GM19023 (cell line): ENCODE measurements at regions not wholly inside any gene's neighbourhood (a gene's known extent, or its start where the extent isn't known, plus 50 kb on each side); places are given as distances from the start of the nearest gene placed in this dataset.

Experiments used
- ATAC-seq: cut with Tn5 transposase; IDR thresholded peaks from one replicate; pipeline ENCODE4 v1.9.1; 2021; ENCODE audit warnings: mild to moderate bottlenecking, moderate library complexity; ENCODE audit not compliant: unreplicated experiment

DNA sequence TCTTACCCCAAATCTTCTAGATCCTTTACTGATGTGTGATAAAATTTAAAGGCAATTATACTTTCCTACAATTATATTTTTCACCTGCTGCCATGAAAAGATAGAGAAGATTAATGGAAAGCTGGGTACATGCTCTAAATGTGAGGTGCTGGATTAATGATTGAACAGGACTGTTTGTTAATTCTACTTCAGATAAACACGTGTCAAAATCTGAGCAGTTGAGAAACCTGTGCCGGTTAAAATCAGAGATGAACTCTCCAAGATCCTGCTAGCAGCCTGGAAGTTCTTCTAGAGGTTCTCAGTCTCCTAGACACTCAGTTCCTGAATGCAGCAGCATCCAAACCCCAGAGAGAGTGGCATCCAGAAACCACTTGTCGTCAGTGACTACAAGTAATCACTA lies 69.2 kb downstream of the INHBA start:
- ATAC-seq: no peak

GRCh38 chr7:41630741-41631140 lies 72.1 kb downstream of the INHBA start:
- peak; percentile 90 for ATAC-seq

DNA sequence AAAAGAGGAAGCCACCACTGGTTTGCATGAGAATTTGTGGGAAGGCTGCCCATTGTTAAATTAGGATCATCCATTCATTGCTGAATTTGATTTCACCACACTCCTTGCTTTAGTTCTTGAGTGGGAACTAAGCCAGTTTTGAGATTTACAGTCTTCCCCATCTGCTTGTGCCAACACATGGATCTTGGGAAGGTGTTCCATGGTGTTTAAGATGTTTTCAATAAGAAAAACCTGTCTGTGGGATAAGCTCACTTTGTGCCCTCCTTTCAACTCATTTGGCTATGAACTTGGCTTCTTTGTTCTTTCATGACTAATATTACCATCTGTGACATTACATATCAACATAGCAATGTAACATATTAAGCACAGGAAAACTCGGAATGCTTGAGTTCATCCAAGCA lies 73.2 kb downstream of the INHBA start:
- no peak for ATAC-seq

GRCh38 chr7:41628901-41629300 lies 74.0 kb downstream of the INHBA start:
- no peak for ATAC-seq

GRCh38 chr7:41627645-41628298 lies 75.1 kb downstream of the INHBA start:
- no peak for ATAC-seq

DNA sequence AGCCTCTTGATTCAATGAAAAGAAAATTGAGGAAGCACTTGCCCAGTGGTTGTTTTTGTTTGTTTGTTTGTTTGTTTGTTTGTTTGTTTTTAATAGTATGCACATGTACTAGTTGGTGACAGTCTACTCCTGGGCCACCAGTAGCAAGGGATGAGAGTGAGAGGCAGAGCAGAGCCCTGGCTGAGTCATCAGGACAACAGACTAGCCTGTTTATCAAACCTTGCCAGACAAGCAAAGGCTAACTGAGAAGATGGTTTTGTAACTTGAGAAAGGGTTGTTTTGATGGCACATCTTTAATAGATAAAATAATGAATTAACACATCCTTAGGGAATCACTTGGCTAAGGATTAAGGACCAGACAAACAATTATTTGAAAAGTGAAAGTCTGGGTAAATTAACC lies 78.1 kb downstream of the INHBA start:
- no peak for ATAC-seq

DNA sequence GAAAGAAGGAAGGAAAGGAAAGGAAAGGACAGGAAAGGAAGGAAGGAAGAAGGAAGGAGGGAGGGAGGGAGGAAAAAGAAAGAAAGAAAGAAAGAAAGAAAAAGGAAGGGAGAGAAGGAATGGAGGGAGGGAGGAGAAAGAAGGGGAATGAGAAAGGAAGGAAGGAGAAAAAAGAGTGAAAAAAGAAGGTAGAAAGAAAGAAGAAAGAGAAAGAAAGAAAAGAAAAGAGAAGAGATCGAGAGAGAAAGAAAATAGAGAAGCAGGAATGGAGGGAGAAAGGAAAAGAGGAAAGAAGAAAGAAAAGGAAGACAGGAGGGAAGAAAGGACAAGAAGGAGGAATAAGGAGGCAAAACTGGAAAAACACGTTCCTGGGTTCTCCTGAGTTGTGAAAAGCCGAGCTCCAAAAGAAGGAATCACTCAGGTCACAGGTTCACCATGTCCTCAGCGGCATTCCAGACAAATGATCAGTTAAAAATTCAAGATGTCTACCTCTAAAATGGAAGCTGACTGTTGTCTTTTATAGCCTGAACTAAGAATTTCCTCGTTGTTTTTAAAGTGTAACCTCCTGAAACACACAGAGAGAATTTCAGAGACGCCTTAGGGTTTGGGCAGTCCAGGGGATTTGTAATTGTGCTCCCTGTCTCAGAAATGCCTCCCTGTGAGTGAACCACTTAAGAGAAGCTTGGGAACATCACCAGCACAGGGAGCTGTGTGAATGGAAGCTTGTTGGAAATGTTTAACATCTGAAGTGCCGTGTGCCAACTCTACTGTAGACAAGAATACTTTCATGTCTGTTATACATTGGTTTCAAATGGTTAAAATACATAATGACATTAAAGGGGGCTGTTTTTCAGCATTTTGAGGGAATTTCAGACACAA lies 80.7 kb downstream of the INHBA start:
- no peak for ATAC-seq

GRCh38 chr7:41617987-41618386 lies 84.9 kb downstream of the INHBA start:
- no peak for ATAC-seq

DNA sequence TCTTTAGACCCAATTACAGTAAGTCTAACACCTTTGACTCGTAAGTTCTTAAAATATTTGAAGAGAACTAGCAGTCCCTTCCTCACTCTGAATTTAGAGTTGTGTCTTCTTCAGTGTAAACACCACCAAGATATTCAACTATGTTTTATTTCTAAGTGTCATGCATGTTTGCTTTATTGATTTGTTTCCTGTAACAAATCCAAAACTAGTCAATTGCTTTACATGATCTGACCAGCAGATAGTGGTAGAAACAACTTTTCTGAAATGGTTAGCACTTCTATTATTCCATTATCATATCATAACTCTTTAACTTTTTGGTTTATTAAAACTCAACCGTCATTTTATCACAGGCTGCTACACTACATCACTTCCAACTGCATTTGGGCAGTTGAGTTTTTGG lies 90.1 kb downstream of the INHBA start:
- no peak for ATAC-seq

- no peak for ATAC-seq
Observed at GRCh38 chr7:41612386-41612785, 90.5 kb downstream of the INHBA start.

DNA sequence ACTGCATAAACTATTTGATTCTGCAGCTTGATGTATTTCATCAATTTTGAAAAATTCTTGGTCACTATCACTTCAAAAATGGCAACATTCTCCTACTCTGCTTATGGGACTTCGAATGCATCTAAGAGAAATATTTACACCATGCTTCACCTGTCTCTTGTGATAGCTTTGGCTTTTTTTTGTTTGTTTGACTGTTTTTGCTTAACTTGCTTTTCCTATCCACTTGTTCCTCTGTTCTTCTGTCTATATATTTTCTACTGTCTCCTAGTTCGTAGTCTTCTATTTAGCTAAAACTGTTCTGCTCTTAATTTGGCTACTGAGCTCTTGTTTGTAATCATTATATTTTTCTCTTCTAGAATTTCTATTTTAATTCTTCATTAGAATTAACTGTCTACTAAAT lies 94.4 kb downstream of the INHBA start:
- no peak for ATAC-seq

- no peak for ATAC-seq
Observed at GRCh38 chr7:41603985-41604384, 98.9 kb downstream of the INHBA start.

- no peak for ATAC-seq
Observed at GRCh38 chr7:41599760-41600159, 103.1 kb downstream of the INHBA start.

- no peak for ATAC-seq
Observed at GRCh38 chr7:41592794-41593193, 110.1 kb downstream of the INHBA start.

DNA sequence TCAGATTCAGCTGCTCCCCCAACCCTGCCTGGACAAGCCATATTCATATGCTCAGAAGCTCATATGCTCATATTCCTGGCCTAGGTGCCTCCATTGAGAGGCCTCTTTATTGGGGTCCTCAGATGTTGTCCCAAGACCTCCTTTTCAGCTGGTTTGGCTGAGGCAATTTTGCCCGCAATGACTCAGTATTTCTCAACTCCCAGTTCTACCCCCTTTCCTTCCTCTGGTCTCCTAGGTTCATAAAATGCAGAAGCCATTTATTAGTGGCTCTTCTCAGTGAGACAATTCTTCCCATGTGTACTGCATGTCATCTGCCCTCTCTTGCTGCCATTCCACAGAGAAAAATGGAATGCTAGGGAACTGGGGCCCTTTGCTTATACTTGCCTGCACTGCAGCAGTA lies 110.7 kb downstream of the INHBA start:
- no peak for ATAC-seq

DNA sequence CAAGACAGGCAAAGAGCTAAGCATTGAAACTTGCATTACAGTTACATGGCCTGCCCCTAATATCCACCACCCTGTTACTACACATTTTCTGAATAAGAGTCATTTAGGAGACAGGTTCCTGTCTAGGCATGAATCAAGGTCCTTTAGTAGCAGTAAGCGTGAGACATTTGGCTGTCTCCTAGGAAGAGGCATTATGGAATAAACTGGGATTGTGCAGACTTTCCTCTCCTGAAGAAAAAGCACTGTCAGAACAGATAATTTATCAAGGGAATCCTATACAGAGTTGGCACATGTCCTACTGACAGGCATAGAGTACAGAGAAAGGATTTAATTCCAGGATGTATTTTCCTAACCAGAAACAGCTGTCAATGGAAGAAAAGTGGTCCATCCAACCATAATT lies 111.9 kb downstream of the INHBA start:
- no peak for ATAC-seq

GRCh38 chr7:41588341-41588740 lies 114.5 kb downstream of the INHBA start:
- no peak for ATAC-seq

DNA sequence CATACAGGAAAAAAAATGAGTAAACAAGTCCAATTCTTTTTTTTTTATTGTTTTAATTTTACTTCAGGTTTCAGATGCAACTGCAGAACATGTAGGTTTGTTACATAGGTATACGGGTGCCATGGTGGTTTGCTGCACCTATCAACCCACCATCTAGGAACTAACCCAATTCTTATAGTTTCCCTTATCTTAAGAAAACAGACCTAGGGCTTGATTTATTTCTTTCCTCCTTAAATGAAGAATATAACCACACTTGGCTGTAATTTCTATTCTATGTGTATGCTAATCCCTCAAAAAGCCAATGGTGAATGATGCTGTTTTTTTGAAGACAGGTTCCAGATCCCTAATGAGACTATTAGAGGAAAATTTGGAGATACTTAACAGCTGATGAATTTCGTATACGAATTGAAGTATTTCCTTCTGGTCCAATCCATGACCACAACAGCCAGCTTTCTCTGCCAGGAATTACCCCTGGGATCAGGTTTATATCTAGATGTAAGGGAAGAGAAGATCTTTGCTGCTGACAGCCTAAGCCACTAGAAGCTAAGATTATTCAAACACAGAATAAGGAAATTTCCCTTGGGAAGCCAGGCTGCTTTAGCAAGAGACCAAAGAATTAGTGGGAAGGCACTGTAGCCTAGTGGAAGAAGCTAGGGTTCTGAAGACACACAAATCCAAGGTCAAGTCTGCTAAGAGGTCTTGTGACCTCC lies 115.8 kb downstream of the INHBA start:
- ATAC-seq: no peak

GRCh38 chr7:41584746-41585145 lies 118.1 kb downstream of the INHBA start:
- no peak for ATAC-seq

GRCh38 chr7:41582116-41582515 lies 120.8 kb downstream of the INHBA start:
- ATAC-seq: no peak

DNA sequence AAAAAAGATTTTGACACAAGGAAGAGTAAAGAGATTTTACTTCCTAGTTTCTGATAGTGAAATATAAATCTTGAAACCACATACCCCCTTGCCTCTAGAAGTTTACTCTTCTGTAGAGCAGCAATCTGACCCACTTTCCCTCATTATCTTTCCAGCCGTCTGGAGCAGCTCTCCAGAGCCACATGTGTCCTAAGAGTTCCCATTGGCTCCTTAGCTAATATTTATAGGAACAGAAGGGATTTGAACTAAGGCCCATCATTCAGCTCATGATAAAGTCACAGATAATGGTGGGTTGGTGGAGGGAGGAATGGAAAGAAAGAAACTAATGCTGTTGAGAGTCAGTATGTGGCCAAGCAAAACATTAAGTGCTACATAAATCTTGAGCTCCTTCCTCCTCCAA lies 121.8 kb downstream of the INHBA start:
- ATAC-seq: no peak
